Loucy (cell line): ENCODE measurements at regions not wholly inside any gene's neighbourhood (a gene's known extent, or its start where the extent isn't known, plus 50 kb on each side); places are given as distances from the start of the nearest gene placed in this dataset.

Experiments used
- H2AFZ ChIP-seq: fragments of 200-600 bp; sonication (generic); 2 replicates; pipeline ENCODE4 v1.6.0; 2016; ENCODE audit warnings: antibody characterized with exemption, mild to moderate bottlenecking, low read length, moderate library complexity
- H3F3A ChIP-seq: fragments of 200-600 bp; 2 replicates; pipeline ENCODE4 v1.6.0; 2016; ENCODE audit warnings: antibody characterized with exemption, low read depth, mild to moderate bottlenecking
- H3K27me3 ChIP-seq: fragments of 200-600 bp; sonication (generic); 2 replicates; pipeline ENCODE4 v1.6.1; 2014; ENCODE audit warnings: low read length, mild to moderate bottlenecking; ENCODE audit not compliant: insufficient read depth, poor library complexity, severe bottlenecking
- H3K36me3 ChIP-seq: fragments of 200-600 bp; sonication (generic); 2 replicates; pipeline ENCODE4 v1.6.1; 2016; ENCODE audit warnings: low read length; ENCODE audit not compliant: insufficient read depth
- H3K4me1 ChIP-seq: fragments of 200-600 bp; sonication (generic); 2 replicates; pipeline ENCODE4 v1.5.1; 2014; ENCODE audit warnings: low read length, mild to moderate bottlenecking; ENCODE audit not compliant: insufficient read depth, poor library complexity, severe bottlenecking
- H3K4me2 ChIP-seq: fragments of 200-600 bp; sonication (generic); 2 replicates; pipeline ENCODE4 v1.6.0; 2014; ENCODE audit warnings: antibody characterized with exemption, low read length, low read depth, mild to moderate bottlenecking; ENCODE audit not compliant: poor library complexity, severe bottlenecking
- H3K4me3 ChIP-seq: fragments of 200-600 bp; sonication (generic); 2 replicates; pipeline ENCODE4 v1.5.1; 2014; ENCODE audit warnings: low read length, mild to moderate bottlenecking, mixed read lengths; ENCODE audit not compliant: poor library complexity, severe bottlenecking
- H3K79me2 ChIP-seq: fragments of 200-600 bp; sonication (generic); 2 replicates; pipeline ENCODE4 v1.6.1; 2014; ENCODE audit warnings: low read length; ENCODE audit not compliant: insufficient read depth
- H3K9ac ChIP-seq: fragments of 200-600 bp; sonication (generic); 2 replicates; pipeline ENCODE4 v1.6.0; 2014; ENCODE audit warnings: mild to moderate bottlenecking, low read depth, low read length, moderate library complexity; ENCODE audit not compliant: poor library complexity, severe bottlenecking
- H3K9me2 ChIP-seq: fragments of 200-600 bp; sonication (generic); replicated peaks from 2 replicates; pipeline ENCODE4 v1.6.1; 2016; ENCODE audit warnings: low read depth, low read length, mixed read lengths
- H3K9me3 ChIP-seq: fragments of 200-600 bp; sonication (generic); 2 replicates; pipeline ENCODE4 v1.6.1; 2014; ENCODE audit warnings: mild to moderate bottlenecking, antibody characterized with exemption, low read length, low read depth; ENCODE audit not compliant: insufficient read depth
- H4K20me1 ChIP-seq: fragments of 200-600 bp; sonication (generic); 2 replicates; pipeline ENCODE4 v1.6.0; 2014; ENCODE audit warnings: antibody characterized with exemption, low read length, mild to moderate bottlenecking; ENCODE audit not compliant: insufficient read depth, poor library complexity, severe bottlenecking
- EZH2phosphoT487 ChIP-seq: fragments of 200-600 bp; IDR thresholded peaks from 2 replicates; pipeline ENCODE4 v1.6.1; 2018; ENCODE audit warnings: antibody characterized with exemption, mild to moderate bottlenecking, moderate library complexity, borderline replicate concordance
- TF ChIP-seq, protein P1 (sequence below): fragments of 200-600 bp; sonication (generic); conservative IDR thresholded peaks from 2 replicates; pipeline ENCODE4 v1.5.1; 2014; ENCODE audit warnings: mild to moderate bottlenecking, antibody characterized with exemption, low read length

DNA sequence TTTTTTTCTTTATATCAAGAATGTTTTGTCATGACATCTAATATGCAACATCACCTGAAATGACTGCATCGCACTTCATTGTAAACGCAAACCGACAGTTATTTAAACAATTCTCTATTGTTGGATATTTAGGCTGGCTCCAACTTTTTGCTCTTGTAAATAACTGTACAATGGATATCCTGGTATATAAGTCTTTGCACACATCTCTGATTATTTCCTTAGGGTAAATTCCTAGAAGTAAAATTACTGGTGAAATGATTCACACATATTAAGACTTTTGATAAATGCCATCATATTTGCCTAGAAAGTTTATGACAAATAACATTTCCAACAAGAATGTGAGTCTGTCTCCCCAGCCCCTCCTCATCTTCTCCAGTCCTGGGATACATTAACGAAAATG is 154.7 kb downstream of the TFAP2C start:
- no peaks in the 10 kb centered on the region for H3K9me2 ChIP-seq
- H3K4me1 ChIP-seq: no peaks in the 10 kb centered on the region
- no peak for TF ChIP-seq EZH2phosphoT487
- TF ChIP-seq, protein P1, sequence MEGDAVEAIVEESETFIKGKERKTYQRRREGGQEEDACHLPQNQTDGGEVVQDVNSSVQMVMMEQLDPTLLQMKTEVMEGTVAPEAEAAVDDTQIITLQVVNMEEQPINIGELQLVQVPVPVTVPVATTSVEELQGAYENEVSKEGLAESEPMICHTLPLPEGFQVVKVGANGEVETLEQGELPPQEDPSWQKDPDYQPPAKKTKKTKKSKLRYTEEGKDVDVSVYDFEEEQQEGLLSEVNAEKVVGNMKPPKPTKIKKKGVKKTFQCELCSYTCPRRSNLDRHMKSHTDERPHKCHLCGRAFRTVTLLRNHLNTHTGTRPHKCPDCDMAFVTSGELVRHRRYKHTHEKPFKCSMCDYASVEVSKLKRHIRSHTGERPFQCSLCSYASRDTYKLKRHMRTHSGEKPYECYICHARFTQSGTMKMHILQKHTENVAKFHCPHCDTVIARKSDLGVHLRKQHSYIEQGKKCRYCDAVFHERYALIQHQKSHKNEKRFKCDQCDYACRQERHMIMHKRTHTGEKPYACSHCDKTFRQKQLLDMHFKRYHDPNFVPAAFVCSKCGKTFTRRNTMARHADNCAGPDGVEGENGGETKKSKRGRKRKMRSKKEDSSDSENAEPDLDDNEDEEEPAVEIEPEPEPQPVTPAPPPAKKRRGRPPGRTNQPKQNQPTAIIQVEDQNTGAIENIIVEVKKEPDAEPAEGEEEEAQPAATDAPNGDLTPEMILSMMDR: no peak
- H3K9ac ChIP-seq: no peak overlapping the region
- no peaks in the 10 kb centered on the region; the same call in 1 of the 2 replicates for H3K9me3 ChIP-seq
- no peaks in the 10 kb centered on the region for H3F3A ChIP-seq
- H3K36me3 ChIP-seq: no peaks in the 10 kb centered on the region
- H2AFZ ChIP-seq: no peak overlapping the region
- H3K4me2 ChIP-seq: no peak overlapping the region
- no peaks in the 10 kb centered on the region for H3K27me3 ChIP-seq
- H4K20me1 ChIP-seq: no peaks in the 10 kb centered on the region
- H3K79me2 ChIP-seq: no peaks in the 10 kb centered on the region
- H3K4me3 ChIP-seq: no peak overlapping the region

DNA sequence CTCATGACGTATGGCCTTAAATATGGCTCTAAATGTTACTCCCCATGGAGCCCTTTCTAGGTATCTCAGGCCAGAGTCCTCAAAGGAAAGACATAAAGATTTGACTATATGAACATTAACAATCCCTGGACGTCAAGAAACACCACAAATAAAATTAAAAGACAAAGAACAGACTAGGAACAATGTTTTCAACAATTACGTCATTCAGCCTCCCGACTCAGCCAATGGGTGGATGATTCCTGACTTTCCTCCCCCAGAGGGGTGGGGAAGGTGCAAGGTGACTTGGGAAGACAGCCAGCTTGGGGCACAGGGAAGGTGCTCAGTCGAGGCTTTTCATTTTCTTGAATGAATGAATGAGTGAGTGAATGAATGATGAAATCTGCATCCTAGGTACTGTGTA is 157.4 kb downstream of the TFAP2C start:
- Histone ChIP-seq H3K4me2 (no peak overlapping the region), H3K27me3 (no peaks in the 10 kb centered on the region), H3K9ac (no peak overlapping the region), H3K4me1 (no peaks in the 10 kb centered on the region), H3F3A (no peaks in the 10 kb centered on the region), H3K4me3 (no peak overlapping the region), H3K9me3 (no peaks in the 10 kb centered on the region), H4K20me1 (no peaks in the 10 kb centered on the region), H3K36me3 (no peaks in the 10 kb centered on the region), H3K9me2 (no peaks in the 10 kb centered on the region), H2AFZ (no peak overlapping the region), H3K79me2 (no peaks in the 10 kb centered on the region)
- no peak for TF ChIP-seq EZH2phosphoT487
- TF ChIP-seq, protein P1: no peak

DNA sequence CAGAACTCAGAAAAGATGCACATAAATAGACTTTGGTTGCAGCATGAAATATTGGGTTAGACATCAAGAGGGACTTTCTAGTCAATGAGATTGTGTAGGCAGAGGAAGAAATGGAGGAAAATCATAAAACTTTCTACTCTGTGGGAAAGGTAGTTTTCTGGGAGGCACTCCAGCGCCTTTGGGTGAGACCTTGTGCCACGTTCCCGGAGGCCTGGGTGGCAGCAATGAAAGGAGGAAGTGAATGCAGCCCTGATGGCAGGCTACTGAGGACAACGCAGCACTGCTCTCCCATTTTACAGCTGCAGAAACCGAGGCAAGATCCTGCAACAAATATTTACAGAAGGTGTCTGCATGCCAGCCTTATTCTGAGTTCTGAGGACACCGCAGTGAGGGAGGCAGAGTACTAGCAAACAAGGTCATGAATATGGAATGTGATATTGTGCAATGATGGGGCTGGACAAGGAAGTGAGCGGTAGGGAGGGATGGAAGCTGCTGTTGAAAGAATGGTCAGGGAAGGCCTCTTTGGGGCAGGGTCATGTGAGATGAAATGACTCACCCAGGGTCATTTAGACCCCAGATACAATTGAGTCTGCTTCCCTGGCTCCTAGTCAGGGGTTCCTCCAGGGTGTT is 159.1 kb downstream of the TFAP2C start:
- TF ChIP-seq, protein P1: no peak
- TF ChIP-seq EZH2phosphoT487: no peak
- H3K4me3 ChIP-seq: no peak overlapping the region
- H3K9ac ChIP-seq: no peak overlapping the region
- no peak overlapping the region for H2AFZ ChIP-seq
- H3K4me2 ChIP-seq: no peak overlapping the region
- no peaks in the 10 kb centered on the region for H3K9me2 ChIP-seq
- no peaks in the 10 kb centered on the region for H3K9me3 ChIP-seq
- H3K4me1 ChIP-seq: no peaks in the 10 kb centered on the region
- H4K20me1 ChIP-seq: no peaks in the 10 kb centered on the region
- H3K36me3 ChIP-seq: no peaks in the 10 kb centered on the region
- H3K79me2 ChIP-seq: no peaks in the 10 kb centered on the region
- no peaks in the 10 kb centered on the region for H3F3A ChIP-seq
- no peaks in the 10 kb centered on the region for H3K27me3 ChIP-seq
